ENCODE measurements at regions not wholly inside any gene's neighbourhood (a gene's known extent, or its start where the extent isn't known, plus 50 kb on each side); places are given as distances from the start of the nearest gene placed in this dataset.

DNA sequence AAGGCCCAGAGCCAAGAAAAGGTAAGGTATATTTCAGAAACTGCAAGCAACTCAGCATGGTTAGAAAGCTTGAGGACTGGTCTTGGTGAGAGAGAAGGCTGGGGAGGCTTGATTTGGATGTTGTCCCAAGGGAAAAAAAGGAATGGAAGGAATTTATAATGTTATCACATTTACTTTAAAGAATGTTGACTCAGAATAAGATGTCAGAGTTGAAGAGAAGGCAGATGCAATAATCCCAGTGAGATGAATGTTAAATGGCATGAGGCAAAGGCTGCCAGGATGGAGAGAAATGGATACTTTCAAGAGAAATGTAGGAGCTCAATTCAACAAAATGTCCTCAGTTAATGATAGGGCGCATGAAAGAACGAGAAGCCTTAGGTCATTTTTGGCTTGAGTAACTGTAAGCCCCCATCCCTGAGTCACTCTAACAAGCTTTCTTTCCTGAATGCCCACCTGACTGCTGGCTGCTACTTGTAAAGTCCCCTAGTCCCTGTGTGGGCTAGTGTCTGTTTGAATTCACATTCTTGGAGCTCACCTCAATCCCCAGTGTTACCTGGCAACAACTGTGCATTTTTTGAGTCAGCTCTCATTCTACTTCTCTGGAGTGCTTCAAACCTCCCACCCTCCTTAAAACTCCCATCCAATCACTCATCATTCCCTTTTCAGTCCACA, 103.0 kb upstream of the TAPT1 start:
- TF ChIP-seq TARDBP (IDR thresholded peaks at IDR 0.05) (no peak), SP1 (IDR thresholded peaks at IDR 0.05) (no peak), ARNT (IDR thresholded peaks at IDR 0.05) (no peak), FOXM1 (IDR thresholded peaks at IDR 0.05; ENCODE audit: borderline replicate concordance) (no peak), FOXK2 (IDR thresholded peaks at IDR 0.05) (no peak)
- TF ChIP-seq, protein P1, sequence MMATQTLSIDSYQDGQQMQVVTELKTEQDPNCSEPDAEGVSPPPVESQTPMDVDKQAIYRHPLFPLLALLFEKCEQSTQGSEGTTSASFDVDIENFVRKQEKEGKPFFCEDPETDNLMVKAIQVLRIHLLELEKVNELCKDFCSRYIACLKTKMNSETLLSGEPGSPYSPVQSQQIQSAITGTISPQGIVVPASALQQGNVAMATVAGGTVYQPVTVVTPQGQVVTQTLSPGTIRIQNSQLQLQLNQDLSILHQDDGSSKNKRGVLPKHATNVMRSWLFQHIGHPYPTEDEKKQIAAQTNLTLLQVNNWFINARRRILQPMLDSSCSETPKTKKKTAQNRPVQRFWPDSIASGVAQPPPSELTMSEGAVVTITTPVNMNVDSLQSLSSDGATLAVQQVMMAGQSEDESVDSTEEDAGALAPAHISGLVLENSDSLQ (IDR thresholded peaks at IDR 0.05): no peak
